ENCODE measurements at regions not wholly inside any gene's neighbourhood (a gene's known extent, or its start where the extent isn't known, plus 50 kb on each side); places are given as distances from the start of the nearest gene placed in this dataset.

GRCh38 chrX:6681521-6682145, 146.7 kb upstream of the VCX3A start:
- TF ChIP-seq, protein P1, sequence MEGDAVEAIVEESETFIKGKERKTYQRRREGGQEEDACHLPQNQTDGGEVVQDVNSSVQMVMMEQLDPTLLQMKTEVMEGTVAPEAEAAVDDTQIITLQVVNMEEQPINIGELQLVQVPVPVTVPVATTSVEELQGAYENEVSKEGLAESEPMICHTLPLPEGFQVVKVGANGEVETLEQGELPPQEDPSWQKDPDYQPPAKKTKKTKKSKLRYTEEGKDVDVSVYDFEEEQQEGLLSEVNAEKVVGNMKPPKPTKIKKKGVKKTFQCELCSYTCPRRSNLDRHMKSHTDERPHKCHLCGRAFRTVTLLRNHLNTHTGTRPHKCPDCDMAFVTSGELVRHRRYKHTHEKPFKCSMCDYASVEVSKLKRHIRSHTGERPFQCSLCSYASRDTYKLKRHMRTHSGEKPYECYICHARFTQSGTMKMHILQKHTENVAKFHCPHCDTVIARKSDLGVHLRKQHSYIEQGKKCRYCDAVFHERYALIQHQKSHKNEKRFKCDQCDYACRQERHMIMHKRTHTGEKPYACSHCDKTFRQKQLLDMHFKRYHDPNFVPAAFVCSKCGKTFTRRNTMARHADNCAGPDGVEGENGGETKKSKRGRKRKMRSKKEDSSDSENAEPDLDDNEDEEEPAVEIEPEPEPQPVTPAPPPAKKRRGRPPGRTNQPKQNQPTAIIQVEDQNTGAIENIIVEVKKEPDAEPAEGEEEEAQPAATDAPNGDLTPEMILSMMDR (optimal IDR thresholded peaks at IDR 0.05 in 1 of 3, IDR thresholded peaks at IDR 0.05 in 1 of 3, conservative IDR thresholded peaks at IDR 0.05 in 1 of 3; ENCODE audit: extremely low read depth in 1 of 3, insufficient read depth in 2 of 3, low read length in 3 of 3) = no peak
- TF ChIP-seq EZH2 (IDR thresholded peaks at IDR 0.05; ENCODE audit: low read length) = no peak

Measured in keratinocyte (primary cell).